Fibroblast of lung (primary cell): ENCODE measurements at regions not wholly inside any gene's neighbourhood (a gene's known extent, or its start where the extent isn't known, plus 50 kb on each side); places are given as distances from the start of the nearest gene placed in this dataset.

Experiments
- DNase-seq, 2 donors: peaks; one replicate each; pipeline versions ENCODE4 v3.0.0 to v3.0.0-alpha.2; 2010; ENCODE audit warnings: low read depth in 2 of 2
- H2AFZ ChIP-seq: 2 replicates; pipeline ENCODE4 v1.5.1; 2012; ENCODE audit warnings: low read length, control low read depth, inconsistent platforms
- H3K27ac ChIP-seq: 2 replicates; pipeline ENCODE4 v1.5.1; 2011; ENCODE audit warnings: low read length, control low read depth; ENCODE audit not compliant: insufficient read depth
- H3K27me3 ChIP-seq: 2 replicates; pipeline ENCODE4 v1.5.1; 2011; ENCODE audit warnings: mild to moderate bottlenecking, low read length; ENCODE audit not compliant: control insufficient read depth, insufficient read depth
- H3K36me3 ChIP-seq: 2 replicates; pipeline ENCODE4 v1.5.1; 2011; ENCODE audit warnings: low read length; ENCODE audit not compliant: control insufficient read depth, insufficient read depth
- H3K4me1 ChIP-seq: 2 replicates; pipeline ENCODE4 v1.5.1; 2011; ENCODE audit warnings: low read length; ENCODE audit not compliant: control insufficient read depth, insufficient read depth; ENCODE audit errors: extremely low read depth
- H3K4me2 ChIP-seq: 2 replicates; pipeline ENCODE4 v1.5.1; 2011; ENCODE audit warnings: low read length, control low read depth; ENCODE audit not compliant: insufficient read depth; ENCODE audit errors: extremely low read depth
- H3K4me3 ChIP-seq, 4 experiments: fragments of 200-600 bp in 1 of 4; sonication (generic) in 1 of 4; replicated peaks in 1 of 4; 2 replicates each; pipeline ENCODE4 v1.5.1; 2011 to 2016; ENCODE audit warnings: low read length in 4 of 4, low read depth in 3 of 4, mild to moderate bottlenecking in 3 of 4, control low read depth in 2 of 4, inconsistent platforms in 1 of 4, mixed read lengths in 1 of 4; ENCODE audit not compliant: insufficient read depth in 1 of 4; ENCODE audit errors: control extremely low read depth in 1 of 4
- H3K79me2 ChIP-seq: 2 replicates; pipeline ENCODE4 v1.5.1; 2012; ENCODE audit warnings: mild to moderate bottlenecking, low read length, inconsistent platforms; ENCODE audit not compliant: control insufficient read depth, insufficient read depth
- H3K9ac ChIP-seq: 2 replicates; pipeline ENCODE4 v1.5.1; 2011; ENCODE audit warnings: mild to moderate bottlenecking, low read length, control low read depth; ENCODE audit not compliant: insufficient read depth
- H3K9me3 ChIP-seq: 2 replicates; pipeline ENCODE4 v1.5.1; 2012; ENCODE audit warnings: low read depth, low read length; ENCODE audit not compliant: control insufficient read depth, insufficient read depth
- H4K20me1 ChIP-seq: 2 replicates; pipeline ENCODE4 v1.5.1; 2011; ENCODE audit warnings: low read length; ENCODE audit not compliant: control insufficient read depth, insufficient read depth; ENCODE audit errors: extremely low read depth
- EZH2 ChIP-seq: IDR thresholded peaks from 2 replicates; pipeline ENCODE4 v1.5.1; 2012; ENCODE audit warnings: low read length, control low read depth, mild to moderate bottlenecking; ENCODE audit errors: missing control alignments
- TF ChIP-seq, protein P1 (sequence below), 2 donors: IDR thresholded peaks in 1 of 2; conservative IDR thresholded peaks in 1 of 2; 1 replicate in 1 of 2; 2 replicates in 1 of 2; pipeline ENCODE4 v1.5.1; 2011 to 2012; ENCODE audit warnings: low read length in 2 of 2, control low read depth in 1 of 2, inconsistent platforms in 1 of 2, low read depth in 1 of 2, mild to moderate bottlenecking in 1 of 2

DNA sequence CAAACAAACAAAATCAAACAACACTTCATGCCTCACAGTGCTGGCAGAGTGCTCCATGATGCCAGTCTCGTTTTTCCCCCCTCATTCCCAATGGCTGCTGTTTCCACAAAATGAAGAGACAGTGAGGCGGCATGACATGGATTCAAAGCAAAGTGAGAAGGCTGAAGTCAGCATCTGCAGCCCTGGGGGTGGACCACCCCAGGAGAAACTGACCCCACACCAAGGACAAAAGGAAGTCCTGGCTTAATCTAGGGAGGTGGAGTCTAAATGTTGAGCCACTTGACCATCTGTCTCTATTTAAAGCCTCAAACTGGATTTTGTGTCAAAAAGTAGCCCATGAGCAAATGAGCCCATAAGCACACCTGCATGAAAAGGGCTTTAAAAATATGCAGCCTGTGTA is 151.2 kb upstream of the RORA start:
- Histone ChIP-seq H3K9me3 (no peaks in the 10 kb centered on the region), H2AFZ (no peak overlapping the region), H3K4me2 (no peak overlapping the region), H3K79me2 (no peaks in the 10 kb centered on the region), H3K4me1 (no peaks in the 10 kb centered on the region), H4K20me1 (no peaks in the 10 kb centered on the region), H3K36me3 (no peaks in the 10 kb centered on the region), H3K4me3 (no peak overlapping the region), H3K9ac (no peak overlapping the region), H3K27ac (no peak overlapping the region), H3K27me3 (no peaks in the 10 kb centered on the region)
- DNase-seq: no peak
- no peak for TF ChIP-seq EZH2
- TF ChIP-seq, protein P1, sequence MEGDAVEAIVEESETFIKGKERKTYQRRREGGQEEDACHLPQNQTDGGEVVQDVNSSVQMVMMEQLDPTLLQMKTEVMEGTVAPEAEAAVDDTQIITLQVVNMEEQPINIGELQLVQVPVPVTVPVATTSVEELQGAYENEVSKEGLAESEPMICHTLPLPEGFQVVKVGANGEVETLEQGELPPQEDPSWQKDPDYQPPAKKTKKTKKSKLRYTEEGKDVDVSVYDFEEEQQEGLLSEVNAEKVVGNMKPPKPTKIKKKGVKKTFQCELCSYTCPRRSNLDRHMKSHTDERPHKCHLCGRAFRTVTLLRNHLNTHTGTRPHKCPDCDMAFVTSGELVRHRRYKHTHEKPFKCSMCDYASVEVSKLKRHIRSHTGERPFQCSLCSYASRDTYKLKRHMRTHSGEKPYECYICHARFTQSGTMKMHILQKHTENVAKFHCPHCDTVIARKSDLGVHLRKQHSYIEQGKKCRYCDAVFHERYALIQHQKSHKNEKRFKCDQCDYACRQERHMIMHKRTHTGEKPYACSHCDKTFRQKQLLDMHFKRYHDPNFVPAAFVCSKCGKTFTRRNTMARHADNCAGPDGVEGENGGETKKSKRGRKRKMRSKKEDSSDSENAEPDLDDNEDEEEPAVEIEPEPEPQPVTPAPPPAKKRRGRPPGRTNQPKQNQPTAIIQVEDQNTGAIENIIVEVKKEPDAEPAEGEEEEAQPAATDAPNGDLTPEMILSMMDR (conservative IDR thresholded peaks at IDR 0.05 in 1 of 2, IDR thresholded peaks at IDR 0.05 in 1 of 2; ENCODE audit: low read depth in 1 of 2, low read length in 2 of 2): no peak

DNA sequence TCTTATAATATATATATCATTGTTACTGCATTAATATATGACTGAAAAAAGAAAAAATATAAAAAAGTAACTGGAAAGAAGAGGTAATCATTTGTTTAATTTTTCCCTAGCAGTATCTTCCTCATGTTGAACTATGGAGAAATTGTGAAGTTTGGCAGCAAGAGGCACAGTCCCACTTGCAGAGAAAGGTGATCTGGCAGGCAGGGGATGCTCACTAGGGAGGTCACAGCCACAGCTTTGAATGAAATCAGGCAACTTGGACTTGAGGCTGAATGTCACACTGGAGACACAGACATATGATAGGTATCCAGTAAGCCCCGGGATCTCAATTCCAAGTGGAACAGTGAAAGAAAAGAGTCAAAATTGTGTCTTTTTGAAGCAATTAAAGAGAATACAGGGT is 149.9 kb upstream of the RORA start:
- H3K9ac ChIP-seq: no peak overlapping the region
- no peak for DNase-seq

DNA sequence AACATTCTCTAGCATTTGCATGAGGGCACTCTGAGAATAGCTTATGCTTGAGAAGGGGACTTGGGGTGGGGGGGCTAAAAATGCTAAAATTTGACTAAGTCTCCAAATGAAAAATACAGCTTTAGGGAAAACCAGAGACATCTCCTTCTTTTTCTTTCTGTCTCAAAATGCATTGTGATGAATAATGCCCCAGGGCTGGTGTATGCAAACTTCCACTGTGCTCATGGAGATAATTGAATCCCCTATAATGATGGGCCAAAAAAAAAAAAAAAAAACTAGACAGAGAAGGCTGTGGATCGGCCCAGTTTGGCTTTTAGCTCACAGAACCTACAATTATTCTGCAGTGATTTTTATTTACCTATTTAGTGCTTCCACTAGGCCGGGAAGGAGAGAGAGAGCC is 147.9 kb upstream of the RORA start:
- no peak for DNase-seq
- Histone ChIP-seq H4K20me1 (no peaks in the 10 kb centered on the region), H2AFZ (no peak overlapping the region), H3K79me2 (no peaks in the 10 kb centered on the region), H3K9ac (no peak overlapping the region), H3K36me3 (no peaks in the 10 kb centered on the region), H3K4me2 (no peak overlapping the region), H3K27me3 (no peaks in the 10 kb centered on the region), H3K27ac (no peak overlapping the region), H3K9me3 (no peaks in the 10 kb centered on the region), H3K4me3 (no peak overlapping the region), H3K4me1 (no peaks in the 10 kb centered on the region)
- TF ChIP-seq, protein P1 (conservative IDR thresholded peaks at IDR 0.05 in 1 of 2, IDR thresholded peaks at IDR 0.05 in 1 of 2; ENCODE audit: low read depth in 1 of 2, low read length in 2 of 2): no peak
- TF ChIP-seq EZH2: no peak

More for the DNA sequence above, 149.9 kb upstream of the RORA start:
- Histone ChIP-seq H2AFZ (no peak overlapping the region), H3K27me3 (no peaks in the 10 kb centered on the region), H3K4me2 (no peak overlapping the region), H3K27ac (no peak overlapping the region), H3K4me3 (no peak overlapping the region), H3K36me3 (no peaks in the 10 kb centered on the region), H4K20me1 (no peaks in the 10 kb centered on the region), H3K4me1 (no peaks in the 10 kb centered on the region), H3K9me3 (no peaks in the 10 kb centered on the region), H3K79me2 (no peaks in the 10 kb centered on the region)
- TF ChIP-seq, protein P1 (conservative IDR thresholded peaks at IDR 0.05 in 1 of 2, IDR thresholded peaks at IDR 0.05 in 1 of 2; ENCODE audit: low read depth in 1 of 2, low read length in 2 of 2): no peak
- TF ChIP-seq EZH2: no peak
